ENCODE measurements at regions not wholly inside any gene's neighbourhood (a gene's known extent, or its start where the extent isn't known, plus 50 kb on each side); places are given as distances from the start of the nearest gene placed in this dataset.
"Not testable (repeated sequence)": the region's sequence is repeated elsewhere in the genome, so short reads cannot be mapped to it uniquely, and the experiment has no call there.

DNA sequence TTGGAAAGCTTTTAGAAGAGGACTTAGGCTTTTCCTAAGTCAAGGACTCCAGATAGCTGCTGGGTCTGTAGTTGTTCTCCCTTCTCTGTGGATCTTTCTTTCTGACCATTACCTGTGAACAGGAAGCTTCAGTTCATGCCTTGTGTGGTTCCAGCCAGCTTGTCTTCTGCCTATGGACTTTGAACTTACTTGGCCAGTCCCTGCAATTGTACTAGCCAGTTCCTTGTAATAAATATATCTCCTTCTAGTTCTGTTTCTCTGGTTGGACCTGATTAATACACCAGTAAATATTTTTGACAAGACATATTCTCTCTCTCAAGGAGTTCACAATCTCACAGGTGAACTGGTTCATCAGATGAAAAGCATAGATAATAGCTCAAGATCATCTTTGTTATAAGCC, 341.3 kb upstream of the DPPA4 start:
- DNase-seq, result no peak

DNA sequence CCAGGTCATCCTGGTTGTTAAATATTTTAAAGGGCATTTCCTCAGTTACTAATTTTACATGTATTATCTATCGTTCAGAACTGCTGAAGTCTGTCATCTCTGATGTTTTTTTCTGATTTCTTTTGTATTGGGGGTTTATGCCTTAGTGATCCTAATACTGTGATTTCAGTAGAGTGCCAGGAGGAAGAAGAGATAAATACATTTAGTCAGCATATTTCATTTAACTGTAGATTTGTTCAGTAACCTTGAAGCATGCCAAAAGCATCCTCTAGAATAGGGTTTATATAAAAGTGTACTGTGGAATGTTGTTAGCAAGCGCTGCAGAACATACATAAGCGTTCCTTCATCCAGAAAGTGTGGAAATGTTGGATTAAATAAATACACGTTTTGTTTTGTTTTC, 342.3 kb upstream of the DPPA4 start:
- DNase-seq, result no peak

GRCh38 chr3:109683746-109684145, 346.4 kb upstream of the DPPA4 start:
- DNase-seq, result no peak

DNA sequence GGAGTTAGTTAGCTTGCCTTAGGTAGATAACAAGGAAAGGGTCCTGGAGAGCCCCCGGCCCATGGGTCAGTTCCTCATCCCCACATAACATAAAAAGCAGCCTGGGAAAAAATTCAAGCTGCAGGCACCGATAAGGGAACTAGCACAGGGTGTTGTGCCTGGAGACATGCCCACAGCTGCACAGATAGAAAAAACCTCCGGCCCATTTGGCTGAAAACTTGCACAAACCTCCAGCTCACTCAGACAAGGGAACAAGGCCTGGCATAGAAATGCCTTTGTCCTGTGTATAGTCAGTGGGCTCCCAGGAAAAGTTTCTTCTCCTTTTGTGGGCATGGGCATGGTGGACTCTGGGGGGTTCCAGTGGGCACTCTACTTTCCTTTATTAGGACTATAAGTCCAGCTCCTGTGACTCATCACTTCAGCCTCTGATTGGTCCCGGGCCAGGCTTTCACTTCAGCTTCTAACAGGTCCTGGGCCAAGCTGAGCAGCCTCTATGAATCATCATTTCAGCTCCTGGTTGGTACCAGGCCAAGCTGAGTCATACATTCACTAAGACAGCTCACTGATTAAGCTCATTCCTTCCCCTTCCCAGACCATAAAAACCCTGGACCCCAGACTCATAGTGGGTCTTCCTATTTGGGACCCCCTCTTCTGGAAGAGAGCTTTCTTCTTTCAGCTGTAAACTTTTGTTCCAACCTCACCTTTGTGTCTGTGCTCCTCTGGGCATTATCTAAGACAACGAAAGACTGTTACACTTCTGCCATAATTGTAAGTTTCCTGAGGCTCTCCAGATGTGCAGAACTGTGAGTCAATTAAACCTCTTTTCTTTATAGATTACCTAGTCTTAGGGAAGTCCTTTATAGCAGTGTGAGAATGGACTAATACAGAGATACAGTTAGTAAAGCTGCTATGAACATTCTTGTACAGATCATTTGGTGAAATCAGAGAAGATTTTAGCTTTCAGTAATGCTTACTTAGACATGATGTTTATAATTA, 348.0 kb upstream of the DPPA4 start:
- DNase-seq, result no peak

DNA sequence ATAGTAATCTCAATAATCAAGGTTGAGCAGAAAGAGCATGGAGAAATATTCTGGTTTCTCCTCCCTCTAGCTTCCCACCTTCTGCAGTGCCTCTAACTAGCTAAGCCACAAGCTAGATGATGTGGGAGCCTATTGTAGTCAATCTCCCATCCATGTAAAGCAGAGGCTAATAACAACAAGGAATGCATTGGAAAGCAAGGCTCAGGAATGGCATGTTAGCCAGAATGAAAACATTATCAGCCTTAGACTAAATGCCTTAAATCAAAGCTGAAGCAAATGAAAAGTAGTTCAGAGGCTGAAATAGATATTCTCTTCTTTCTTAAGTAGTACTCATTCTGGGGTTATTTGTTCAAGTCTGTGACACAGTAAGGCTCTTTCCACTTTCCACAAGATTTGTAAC, 350.3 kb upstream of the DPPA4 start:
- DNase-seq, result no peak

DNA sequence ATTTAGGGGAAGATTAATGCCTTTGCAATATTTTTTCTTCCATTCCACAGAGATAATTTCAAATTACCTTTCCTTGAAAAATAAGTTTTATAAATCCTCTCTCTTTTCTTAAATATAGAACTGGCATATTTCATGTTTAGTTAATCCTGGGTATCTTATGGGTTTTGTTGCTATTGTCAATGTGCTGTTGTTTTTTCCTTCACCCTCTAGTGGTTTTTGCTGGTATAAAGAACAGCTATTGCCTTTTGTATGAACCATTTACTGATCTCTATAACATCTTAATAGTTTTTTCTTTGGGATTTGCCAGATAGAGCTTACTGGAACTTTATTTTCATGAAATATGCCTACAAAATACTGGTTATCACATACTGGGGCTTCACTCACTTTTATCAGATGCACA, 359.6 kb upstream of the DPPA4 start:
- DNase-seq, result no peak

- DNase-seq, result no peak
These were observed 364.9 kb upstream of the DPPA4 start for GRCh38 chr3:109702252-109702651.

DNA sequence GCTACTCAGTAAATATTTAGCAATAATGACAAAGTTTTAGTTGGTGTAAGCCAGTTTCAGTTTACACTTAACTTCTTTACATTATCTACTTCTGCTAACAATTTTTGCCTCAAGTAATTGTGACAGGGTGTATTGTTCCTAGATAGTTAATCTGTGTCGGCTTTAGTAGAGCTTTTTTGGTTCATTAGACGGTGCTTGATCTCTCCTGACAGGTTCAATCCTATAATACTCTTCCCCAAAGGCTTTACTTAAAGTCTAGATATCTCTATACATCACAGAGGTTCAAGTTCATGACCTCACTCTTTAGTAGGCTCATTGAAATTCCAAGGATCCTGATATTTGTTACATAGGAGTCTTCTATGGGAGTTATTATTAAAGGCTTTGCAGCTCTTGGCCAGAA, 365.6 kb upstream of the DPPA4 start:
- no peak for DNase-seq

DNA sequence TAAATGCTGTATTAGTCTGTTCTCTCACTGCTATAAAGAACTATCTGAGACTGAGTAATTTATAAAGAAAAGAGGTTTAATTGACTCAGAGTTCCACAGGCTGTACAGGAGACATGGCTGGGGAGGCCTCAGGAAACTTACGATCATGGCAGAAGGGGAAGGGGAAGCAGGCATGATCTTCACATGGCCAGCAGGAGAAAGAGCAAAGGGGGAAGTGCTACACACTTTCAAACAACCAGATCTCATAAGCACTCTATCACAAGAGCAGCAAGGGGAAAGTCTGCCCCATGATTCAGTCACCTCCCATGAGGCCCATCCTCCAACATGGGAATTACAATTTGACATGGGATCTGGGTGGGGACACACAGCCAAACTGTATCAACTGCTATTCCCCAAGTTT, 367.8 kb upstream of the DPPA4 start:
- not testable (repeated sequence) for DNase-seq

DNA sequence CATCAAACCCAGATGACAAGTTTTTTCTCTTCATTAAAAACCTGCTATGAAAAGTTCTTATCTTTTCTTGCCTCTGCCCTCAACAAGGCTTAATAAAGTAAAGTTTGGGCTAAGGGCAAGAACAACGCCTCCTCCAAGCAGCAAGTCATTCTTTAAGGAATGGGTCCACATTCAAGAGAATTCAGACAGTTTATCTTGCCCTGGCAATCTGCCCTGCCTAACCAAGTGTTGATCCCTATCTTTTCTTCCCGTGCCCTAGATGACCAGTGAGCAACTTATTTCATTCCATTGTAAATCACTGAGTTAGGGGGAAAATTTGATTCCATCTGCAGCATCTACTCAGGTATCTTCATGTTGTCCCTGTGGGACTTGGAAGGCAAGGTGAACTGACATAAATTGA, 370.3 kb upstream of the DPPA4 start:
- DNase-seq, result no peak

DNA sequence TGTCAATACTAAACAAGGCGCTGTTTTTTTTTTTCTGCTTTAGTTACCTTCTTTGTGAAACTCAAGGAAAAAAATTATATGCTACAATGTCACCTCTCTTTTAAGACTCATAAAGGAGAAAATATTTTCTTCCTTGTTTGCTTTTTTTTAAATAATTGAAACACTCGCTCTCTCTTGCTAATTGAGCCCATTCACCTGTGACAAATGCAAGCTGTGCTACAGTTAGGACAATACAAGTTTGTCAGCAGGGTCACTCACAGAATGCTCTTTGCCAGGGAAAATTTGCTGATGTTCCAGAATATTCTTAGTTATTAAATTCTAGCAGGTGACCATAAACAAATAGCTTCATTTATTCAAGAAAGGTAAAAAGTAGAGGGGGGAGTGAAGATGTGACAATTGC, 375.9 kb upstream of the DPPA4 start:
- no peak for DNase-seq

DNA sequence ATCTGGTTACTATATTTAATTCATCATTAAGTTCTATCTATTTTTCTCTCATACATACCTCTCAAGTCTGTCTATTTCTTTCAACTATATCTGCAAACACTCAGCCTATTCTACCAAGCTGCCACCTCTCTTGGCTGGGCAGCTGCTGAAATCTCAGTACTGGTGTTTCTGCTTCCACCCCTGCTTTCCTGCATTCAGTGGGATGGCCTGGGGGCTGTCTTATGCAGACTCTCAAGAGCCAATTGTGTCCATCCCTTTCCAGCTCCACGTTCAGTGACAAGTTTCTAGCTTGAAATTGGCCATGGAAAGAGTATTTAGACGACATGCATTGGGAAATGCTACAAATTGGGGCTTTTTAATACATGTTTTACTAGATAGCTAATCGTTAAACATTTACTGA, 378.4 kb upstream of the DPPA4 start:
- DNase-seq, result no peak

DNA sequence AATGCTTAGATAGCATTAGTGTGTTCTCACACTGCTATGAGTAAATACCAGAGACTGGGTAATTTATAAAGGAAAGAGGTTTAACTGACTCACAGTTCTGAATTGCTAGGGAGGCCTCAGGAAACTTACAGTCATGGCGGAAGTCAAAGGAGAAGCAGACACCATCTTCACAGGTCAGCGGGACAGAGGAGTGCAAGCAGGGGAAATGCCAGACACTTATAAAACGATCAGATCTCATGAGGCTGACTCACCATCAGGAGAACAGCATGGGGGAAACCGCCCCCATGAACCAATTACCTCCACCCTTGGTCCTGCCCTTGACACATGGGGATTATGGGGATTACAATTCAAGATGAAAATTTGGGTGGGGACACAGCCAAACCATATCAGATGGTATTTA, 381.5 kb upstream of the DPPA4 start:
- DNase-seq, result no peak

DNA sequence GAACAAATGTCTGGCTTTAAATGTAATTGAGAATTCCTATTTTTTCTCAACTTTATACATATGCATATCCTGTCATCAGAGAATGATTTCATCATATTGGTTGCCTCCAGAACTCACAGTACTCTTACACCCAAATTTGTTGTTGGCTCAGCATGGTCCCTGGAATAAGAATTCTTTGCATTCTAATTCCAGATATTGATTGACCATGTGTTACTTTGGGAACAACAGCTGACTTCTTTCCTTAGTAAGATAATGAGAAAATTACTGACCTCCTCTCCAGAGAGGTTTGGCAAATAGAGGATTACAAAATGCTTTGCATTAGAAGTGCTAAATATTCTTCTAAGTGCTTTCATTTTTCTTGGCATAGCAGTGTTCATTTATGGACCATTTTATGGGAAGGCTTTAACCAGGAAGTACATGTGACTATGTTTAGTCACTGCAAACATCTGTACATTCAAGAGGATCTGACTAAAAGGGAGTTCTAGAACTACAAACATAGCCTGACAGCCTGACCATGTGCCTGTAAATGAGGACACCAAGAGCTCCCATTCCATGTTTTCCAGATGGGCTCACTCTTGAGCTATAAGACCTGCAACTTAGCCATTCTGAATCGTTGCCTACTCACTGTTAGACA, 391.6 kb upstream of the DPPA4 start:
- DNase-seq, result no peak

DNA sequence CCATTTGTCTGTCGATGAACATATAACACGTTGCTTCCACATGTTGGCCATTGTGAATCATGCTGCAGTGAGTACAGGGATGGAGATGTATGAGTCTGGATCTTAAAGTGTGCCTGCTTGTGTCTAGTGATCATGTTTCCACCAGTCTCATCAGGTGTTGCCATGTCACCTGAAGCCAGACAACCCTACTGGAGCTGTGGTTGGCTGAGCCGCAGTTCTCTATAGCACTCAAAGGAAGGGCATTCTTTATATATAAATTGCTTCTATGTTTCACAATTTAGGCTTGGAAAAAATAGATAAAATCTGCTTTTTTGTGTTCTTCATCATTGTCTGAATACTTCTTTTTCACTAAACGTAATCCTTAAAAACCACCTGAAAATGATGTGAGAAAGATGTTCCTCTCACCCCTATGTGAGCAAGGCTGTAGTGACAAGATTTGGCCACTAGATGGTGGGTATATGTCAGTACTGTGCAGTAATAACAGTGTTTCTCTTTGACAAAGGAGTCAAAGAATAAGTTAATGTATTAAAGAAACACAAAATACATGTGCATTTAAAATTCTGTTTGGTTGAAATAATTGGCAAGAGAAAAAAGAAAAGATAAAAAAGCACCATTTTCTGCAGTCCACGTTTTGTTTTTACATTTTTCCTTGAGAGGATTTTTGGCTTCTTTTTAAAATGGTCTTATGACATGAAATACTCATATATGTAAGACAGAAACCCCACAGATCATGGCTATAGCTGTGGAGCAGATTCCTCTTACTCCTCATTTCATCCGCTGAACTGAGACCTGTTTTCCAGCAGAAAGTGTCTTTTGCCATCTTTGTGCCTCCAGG, 394.5 kb upstream of the DPPA4 start:
- peak; percentile 45 for DNase-seq

DNA sequence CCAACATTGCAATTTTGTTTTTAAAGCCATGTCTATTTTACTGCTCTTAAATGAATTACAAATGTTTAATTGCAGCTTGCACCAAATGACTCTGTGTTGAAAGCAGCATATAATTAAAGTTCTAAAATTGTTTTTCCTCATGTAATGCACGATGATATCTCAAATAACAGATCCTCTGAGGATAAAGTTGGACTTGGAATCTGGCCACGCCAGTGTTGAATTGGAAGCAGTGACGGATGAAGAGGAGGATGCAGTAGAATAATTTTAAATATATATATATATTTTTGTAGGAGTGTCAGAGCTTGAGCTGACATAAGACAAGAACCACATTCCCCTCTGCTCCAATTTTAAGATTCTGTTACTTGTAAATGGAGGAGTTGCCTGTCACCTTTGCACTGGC, 406.6 kb upstream of the DPPA4 start:
- DNase-seq, result no peak

GRCh38 chr3:109772520-109772919, 435.2 kb upstream of the DPPA4 start:
- no peak for DNase-seq

DNA sequence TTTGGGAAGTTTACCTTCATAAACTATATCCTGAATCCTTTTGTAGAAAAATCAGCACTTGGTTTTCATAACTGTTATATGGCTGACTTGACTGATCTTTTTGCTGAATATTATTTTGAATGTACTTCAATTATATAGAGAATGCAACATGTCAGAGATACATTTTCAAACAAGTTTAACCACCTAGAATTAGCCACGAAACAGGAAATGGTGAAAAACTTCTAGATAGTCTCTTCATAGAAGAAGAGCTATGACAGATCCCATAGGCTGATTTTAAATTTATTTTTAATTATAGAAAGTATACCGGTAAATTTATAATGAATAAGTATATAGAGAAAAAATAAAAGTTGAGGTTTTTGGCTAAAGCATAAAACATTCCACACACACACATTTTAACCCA, 436.8 kb upstream of the DPPA4 start:
- no peak for DNase-seq

DNA sequence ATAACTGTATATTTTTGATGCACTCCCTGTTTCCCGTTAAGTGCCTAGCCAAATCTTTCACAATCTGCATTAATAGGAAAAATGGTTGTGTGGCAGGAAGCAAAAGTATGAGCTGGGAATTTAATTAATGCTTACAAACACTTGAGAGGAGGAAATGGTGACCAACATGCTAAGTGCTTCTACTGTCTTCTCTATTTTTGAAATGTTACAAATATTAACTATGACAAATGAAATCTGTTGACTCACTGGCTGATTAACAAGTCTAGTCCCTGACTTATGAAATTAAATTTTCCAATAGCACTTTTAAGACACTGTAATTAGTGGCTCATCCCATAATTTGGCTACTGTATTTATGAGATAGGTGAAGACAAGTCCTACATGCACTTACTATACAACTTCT, 446.9 kb upstream of the DPPA4 start:
- DNase-seq, result no peak

DNA sequence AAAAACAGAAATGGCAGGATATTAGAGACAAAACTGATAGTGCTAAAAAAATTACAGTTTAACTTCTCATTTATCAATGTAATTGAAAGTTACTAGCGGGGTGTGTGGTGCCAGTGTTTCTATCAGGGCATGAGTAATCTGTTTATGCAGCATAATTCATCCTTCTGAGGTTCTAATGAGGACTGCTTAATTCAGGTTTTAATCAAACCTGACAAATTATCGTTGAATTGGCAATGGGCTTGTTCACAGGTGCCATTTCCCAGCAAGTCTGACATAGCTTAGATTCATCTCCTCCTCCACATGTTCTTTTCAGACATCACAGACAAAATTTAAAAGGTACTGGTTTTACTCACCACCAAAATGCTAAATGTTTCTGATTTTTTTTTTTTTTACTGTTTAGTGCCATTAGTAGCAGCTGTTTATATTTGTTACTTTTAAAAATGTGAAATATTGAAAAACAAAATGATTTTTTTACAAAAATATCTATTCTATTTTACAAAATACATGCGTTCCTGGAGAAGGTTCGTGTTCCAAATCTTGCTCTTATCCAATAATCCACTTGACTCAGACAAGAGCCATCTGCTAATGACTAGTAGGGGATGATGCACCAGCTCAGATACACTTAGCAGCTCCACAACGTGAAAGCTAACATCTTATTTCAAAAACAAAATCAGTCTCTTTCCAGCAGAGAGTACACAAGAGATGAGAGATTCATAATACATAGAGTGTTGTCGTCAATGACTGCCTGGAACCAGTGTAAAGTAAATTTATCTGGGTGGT, 447.7 kb upstream of the DPPA4 start:
- no peak for DNase-seq

- no peak for DNase-seq
These were observed 465.9 kb upstream of the DPPA4 start for GRCh38 chr3:109803274-109803673.

DNA sequence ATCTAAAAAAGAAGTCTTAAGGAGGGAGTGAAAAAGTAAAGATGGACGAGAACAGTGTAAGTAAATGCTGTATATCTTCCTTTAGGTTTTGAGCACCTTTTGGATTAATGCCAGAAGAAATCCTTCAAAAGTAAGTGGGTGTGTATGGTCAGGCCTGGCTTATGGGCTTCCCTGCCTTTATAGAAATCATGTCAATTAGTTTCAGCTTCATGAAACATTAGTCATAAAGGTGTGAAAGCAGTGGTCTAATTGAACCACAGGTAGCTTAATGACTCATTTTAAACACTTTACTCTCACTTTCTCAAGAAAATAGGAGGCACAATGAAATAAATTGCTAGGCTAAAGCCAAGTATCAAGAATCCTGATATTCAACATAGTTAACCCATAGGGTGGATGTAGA, 467.4 kb upstream of the DPPA4 start:
- DNase-seq, result no peak

DNA sequence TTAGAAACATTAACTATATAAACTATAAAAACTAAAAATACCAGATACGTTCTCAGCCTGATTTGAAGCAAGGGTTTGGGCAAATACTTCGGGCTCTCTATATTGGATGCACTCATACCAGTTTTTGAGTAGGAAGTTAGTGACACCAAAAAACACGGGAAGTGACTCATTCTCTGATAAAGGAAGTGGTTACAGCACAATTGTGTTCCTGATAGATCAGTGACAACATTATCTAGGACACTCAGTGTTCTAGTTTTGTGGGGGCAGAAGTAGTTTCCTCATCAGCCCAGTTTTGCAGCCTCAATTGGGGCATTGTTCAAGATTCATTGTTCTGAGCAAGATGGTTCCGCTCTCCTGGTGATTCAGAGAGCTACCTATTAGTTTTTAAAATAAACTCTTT, 469.6 kb upstream of the DPPA4 start:
- DNase-seq, result no peak
